ENCODE measurements at regions not wholly inside any gene's neighbourhood (a gene's known extent, or its start where the extent isn't known, plus 50 kb on each side); places are given as distances from the start of the nearest gene placed in this dataset.
A peak's percentile ranks its signal among the peaks of the same experiment; 100 is the strongest.

GRCh38 chr6:91710342-91710741 is 1123.5 kb upstream of the MAP3K7 start:
- H3K4me3 ChIP-seq (ENCODE audit: low read length), result no peak overlapping the region

GRCh38 chr6:91708534-91708933 is 1121.7 kb upstream of the MAP3K7 start:
- DNase-seq, result no peak
- H3K9me2 ChIP-seq (replicated peaks; ENCODE audit: insufficient read depth, low read length), result no peaks in the 10 kb centered on the region
- H3F3A ChIP-seq (ENCODE audit: insufficient read depth, low read length), result no peaks in the 10 kb centered on the region
- TF ChIP-seq CTCF (IDR thresholded peaks at IDR 0.05; ENCODE audit: low read length) (no peak), EZH2 (optimal IDR thresholded peaks at IDR 0.05; ENCODE audit: low read depth, low read length) (no peak), EZH2phosphoT487 (IDR thresholded peaks at IDR 0.05; ENCODE audit: low read length) (no peak)
- H3K27me3 ChIP-seq (replicated peaks; ENCODE audit: insufficient read depth, low read length), result no peaks in the 10 kb centered on the region
- no peaks in the 10 kb centered on the region for H3K9me3 ChIP-seq (replicated peaks; ENCODE audit: insufficient read depth, low read length)
- H3K36me3 ChIP-seq (replicated peaks; ENCODE audit: insufficient read depth, low read length), result no peaks in the 10 kb centered on the region
- H3K27ac ChIP-seq (ENCODE audit: low read length), result no peak overlapping the region
- no peak overlapping the region for H2AFZ ChIP-seq (ENCODE audit: low read length)
- H3K4me2 ChIP-seq (ENCODE audit: low read depth, low read length), result no peak overlapping the region
- no peak overlapping the region for H3K9ac ChIP-seq (ENCODE audit: low read length)
- H4K20me1 ChIP-seq (ENCODE audit: insufficient read depth, low read length), result no peaks in the 10 kb centered on the region
- no peaks in the 10 kb centered on the region for H3K79me2 ChIP-seq (ENCODE audit: low read length)
- no peak overlapping the region for H3K4me3 ChIP-seq (ENCODE audit: low read length)
- H3K4me1 ChIP-seq (ENCODE audit: low read length), result peaks cover 13% of the 10 kb centered on the region; the same call in 1 of the 2 replicates

More at GRCh38 chr6:91710342-91710741, 1123.5 kb upstream of the MAP3K7 start:
- no peak overlapping the region for H3K27ac ChIP-seq (ENCODE audit: low read length)
- H3K9me3 ChIP-seq (replicated peaks; ENCODE audit: insufficient read depth, low read length), result no peaks in the 10 kb centered on the region
- TF ChIP-seq EZH2phosphoT487 (IDR thresholded peaks at IDR 0.05; ENCODE audit: low read length) (no peak), CTCF (IDR thresholded peaks at IDR 0.05; ENCODE audit: low read length) (no peak), EZH2 (optimal IDR thresholded peaks at IDR 0.05; ENCODE audit: low read depth, low read length) (no peak)
- no peaks in the 10 kb centered on the region for H3F3A ChIP-seq (ENCODE audit: insufficient read depth, low read length)
- H3K27me3 ChIP-seq (replicated peaks; ENCODE audit: insufficient read depth, low read length), result no peaks in the 10 kb centered on the region
- no peak overlapping the region for H2AFZ ChIP-seq (ENCODE audit: low read length)
- no peak for DNase-seq
- H3K9ac ChIP-seq (ENCODE audit: low read length), result no peak overlapping the region
- H3K4me1 ChIP-seq (ENCODE audit: low read length), result 0 out of 2 replicates have a peak, but pooled peaks cover 4% of the 10 kb centered on the region
- no peaks in the 10 kb centered on the region for H3K79me2 ChIP-seq (ENCODE audit: low read length)
- H3K36me3 ChIP-seq (replicated peaks; ENCODE audit: insufficient read depth, low read length), result no peaks in the 10 kb centered on the region
- no peaks in the 10 kb centered on the region for H3K9me2 ChIP-seq (replicated peaks; ENCODE audit: insufficient read depth, low read length)
- H3K4me2 ChIP-seq (ENCODE audit: low read depth, low read length), result no peak overlapping the region
- H4K20me1 ChIP-seq (ENCODE audit: insufficient read depth, low read length), result no peaks in the 10 kb centered on the region

GRCh38 chr6:91705646-91706045 is 1118.8 kb upstream of the MAP3K7 start:
- Histone ChIP-seq H3K4me1 (ENCODE audit: low read length) (peaks cover 13% of the 10 kb centered on the region; the same call in 1 of the 2 replicates), H3K4me2 (ENCODE audit: low read depth, low read length) (no peak overlapping the region), H3K9me2 (replicated peaks; ENCODE audit: insufficient read depth, low read length) (no peaks in the 10 kb centered on the region), H3K4me3 (ENCODE audit: low read length) (no peak overlapping the region), H3K27me3 (replicated peaks; ENCODE audit: insufficient read depth, low read length) (no peaks in the 10 kb centered on the region), H3K27ac (ENCODE audit: low read length) (no peak overlapping the region), H3K36me3 (replicated peaks; ENCODE audit: insufficient read depth, low read length) (no peaks in the 10 kb centered on the region), H3K79me2 (ENCODE audit: low read length) (no peaks in the 10 kb centered on the region), H4K20me1 (ENCODE audit: insufficient read depth, low read length) (no peaks in the 10 kb centered on the region), H2AFZ (ENCODE audit: low read length) (no peak overlapping the region), H3K9ac (ENCODE audit: low read length) (no peak overlapping the region), H3K9me3 (replicated peaks; ENCODE audit: insufficient read depth, low read length) (no peaks in the 10 kb centered on the region), H3F3A (ENCODE audit: insufficient read depth, low read length) (no peaks in the 10 kb centered on the region)
- DNase-seq, result peak; percentile 33
- TF ChIP-seq CTCF (IDR thresholded peaks at IDR 0.05; ENCODE audit: low read length) (no peak), EZH2 (optimal IDR thresholded peaks at IDR 0.05; ENCODE audit: low read depth, low read length) (no peak), EZH2phosphoT487 (IDR thresholded peaks at IDR 0.05; ENCODE audit: low read length) (no peak)

Data from MM.1S (cell line).